ENCODE measurements at regions not wholly inside any gene's neighbourhood (a gene's known extent, or its start where the extent isn't known, plus 50 kb on each side); places are given as distances from the start of the nearest gene placed in this dataset.

DNA sequence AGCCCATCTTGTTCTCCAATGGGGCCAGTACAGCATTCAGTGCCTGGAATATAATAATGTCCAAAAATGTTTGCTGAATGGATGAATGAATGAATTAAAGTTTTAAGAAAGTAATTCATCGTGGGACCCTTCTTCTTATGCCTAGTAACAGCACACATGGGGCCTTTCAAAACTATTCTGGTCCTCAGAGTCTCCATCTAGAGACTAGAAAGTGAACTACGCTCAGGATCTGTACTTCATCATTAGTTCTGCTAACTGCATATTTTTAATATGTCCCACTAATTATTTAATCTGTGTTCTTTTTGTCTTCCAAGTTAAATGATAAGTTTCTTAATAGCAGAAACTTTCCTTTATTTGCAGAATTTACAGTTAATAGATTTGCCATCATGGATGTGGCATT is 172.5 kb downstream of the SMAD2 start:
- DNase-seq (ENCODE audit: low spot score) = no peak

GRCh38 chr18:47756364-47757016 is 174.0 kb downstream of the SMAD2 start:
- DNase-seq (ENCODE audit: low spot score) = peak; percentile 49

DNA sequence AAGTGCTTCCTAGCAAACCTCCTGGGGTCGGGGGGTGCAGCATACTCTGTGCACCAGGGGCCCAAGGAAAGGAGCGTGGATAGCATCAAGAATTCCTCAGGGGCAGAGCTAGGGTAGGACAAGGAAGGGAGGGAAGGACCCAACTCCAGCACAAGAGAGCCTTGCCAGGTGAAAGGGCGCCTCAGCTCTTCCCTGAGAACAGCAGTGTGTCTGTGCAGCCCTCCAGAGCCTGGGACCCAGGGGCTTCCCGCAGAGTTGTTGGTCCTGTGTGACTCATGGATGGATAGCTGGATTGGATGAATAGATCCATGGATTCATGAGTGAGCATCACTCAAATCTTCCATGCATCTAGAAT is 175.4 kb downstream of the SMAD2 start:
- DNase-seq (ENCODE audit: low spot score) = no peak

DNA sequence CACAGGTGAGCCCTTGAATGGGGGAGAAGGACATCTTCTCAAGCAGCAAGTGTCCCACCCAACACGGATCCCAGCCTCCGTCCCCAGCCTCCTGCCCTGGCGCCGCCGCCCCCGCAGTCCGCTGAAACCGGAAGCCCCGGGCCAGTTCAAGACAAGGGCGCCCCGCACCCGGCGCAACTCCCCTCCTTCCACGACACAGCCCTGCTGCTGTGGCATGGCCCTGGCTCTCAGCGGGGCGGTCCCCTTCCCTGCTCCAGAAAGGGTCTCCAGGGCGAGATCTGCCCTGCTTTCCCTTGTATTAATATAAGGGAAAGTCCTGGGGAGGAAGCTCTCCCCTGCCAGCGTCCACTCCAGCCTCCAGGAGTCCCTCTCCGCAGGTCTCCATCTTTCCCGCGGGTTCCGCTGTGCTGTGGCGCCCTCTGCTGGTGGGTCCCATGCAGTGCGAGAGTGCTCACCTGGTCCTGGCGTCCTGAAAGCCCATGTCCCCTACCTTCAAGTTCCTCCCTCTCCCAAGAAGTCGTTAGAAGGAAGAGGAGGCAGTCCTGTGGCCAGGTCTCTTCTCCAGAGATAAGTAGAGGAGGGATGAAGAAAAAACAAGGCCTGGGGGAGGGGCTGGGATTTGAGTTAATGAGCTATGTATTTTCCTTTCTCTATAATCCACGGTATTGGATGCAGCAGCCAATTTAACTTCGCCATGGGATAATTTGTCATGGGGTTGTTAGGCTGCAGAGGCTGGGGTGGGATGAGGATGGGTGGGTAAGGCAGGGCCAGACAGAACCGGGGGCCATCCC is 176.0 kb downstream of the SMAD2 start:
- peak; percentile 43 for DNase-seq (ENCODE audit: low spot score)

GRCh38 chr18:47752796-47753645 is 177.4 kb downstream of the SMAD2 start:
- DNase-seq (ENCODE audit: low spot score) = no peak

GRCh38 chr18:47750889-47751423 is 179.5 kb downstream of the SMAD2 start:
- no peak for DNase-seq (ENCODE audit: low spot score)

DNA sequence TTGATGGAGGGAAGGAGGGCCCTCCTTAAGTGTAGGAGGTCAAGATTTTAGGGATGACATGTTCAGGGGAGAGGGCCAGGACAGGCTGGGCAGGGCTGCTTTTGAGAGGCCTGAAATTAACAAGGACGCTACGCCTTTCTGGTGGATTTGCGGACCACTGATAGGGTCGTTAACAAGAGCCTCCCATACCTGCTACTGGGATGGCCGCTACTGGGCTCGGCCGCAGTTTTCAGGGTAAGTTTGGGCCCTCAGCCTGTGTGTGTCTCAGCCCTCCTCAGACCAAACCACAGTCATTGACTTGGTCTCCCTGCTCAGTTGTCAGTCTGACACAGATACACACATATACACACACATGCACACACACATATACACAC is 180.9 kb downstream of the SMAD2 start:
- no peak for DNase-seq (ENCODE audit: low spot score)

GRCh38 chr18:47748847-47749599 is 181.4 kb downstream of the SMAD2 start:
- DNase-seq (ENCODE audit: low spot score) = peak; percentile 57

DNA sequence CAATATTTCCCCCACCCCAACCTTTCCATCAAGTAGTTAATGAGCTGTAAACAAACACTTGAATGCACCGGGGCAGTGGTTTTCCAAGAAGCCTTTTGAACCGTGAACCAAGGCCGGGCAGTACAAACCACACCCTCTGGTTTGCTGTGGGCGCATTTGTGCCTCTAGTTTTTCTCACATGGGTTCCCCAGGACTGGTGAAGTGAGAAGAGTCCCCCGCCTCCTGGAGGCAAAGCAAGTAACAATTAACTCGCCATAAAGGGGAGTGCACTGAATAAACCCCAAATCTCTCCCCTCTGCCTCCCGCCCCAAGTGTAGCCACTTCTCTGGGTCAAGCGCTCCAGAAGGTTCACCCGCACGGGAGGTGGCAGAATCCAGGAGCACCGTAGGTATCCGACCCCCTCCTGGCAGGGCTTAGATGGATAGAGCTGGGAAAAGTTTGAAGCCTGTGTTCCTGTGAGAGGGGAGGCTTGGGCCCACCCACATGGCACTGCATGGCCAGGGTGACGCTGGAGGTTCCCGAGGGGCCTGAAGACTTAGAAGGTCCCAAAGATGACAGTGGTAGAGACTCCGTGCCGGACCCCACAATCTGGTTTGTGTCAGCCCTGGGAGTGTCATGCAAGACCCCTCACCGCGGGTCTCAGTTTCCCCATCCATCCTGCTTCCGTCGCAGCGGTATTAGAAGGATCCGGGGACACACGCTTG is 182.2 kb downstream of the SMAD2 start:
- DNase-seq (ENCODE audit: low spot score) = no peak

- DNase-seq (ENCODE audit: low spot score) = no peak
Measured at GRCh38 chr18:47747260-47747795, 183.1 kb downstream of the SMAD2 start.

DNA sequence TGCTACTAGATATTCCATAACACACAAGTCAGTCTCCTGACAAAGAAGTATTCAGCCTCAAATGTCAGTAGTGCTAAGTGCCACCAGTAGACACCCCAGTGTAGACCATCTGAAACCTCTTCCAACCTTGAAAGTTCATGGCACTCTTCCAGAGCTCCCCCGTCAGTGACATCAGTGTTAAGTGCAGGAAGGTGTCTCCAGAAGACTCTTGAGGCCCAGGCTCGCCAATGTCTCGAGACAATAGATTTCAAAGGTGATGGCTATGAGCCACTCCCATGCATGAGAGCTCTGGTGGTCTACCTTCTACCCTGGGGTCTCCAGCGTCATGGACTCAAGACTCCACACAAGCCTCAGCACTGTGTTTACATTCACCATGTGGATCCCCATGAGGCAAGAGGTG is 183.8 kb downstream of the SMAD2 start:
- no peak for DNase-seq (ENCODE audit: low spot score)

- no peak for DNase-seq (ENCODE audit: low spot score)
Measured at GRCh38 chr18:47745227-47745626, 185.2 kb downstream of the SMAD2 start.

GRCh38 chr18:47737956-47738355 is 192.5 kb downstream of the SMAD2 start:
- DNase-seq (ENCODE audit: low spot score) = no peak

DNA sequence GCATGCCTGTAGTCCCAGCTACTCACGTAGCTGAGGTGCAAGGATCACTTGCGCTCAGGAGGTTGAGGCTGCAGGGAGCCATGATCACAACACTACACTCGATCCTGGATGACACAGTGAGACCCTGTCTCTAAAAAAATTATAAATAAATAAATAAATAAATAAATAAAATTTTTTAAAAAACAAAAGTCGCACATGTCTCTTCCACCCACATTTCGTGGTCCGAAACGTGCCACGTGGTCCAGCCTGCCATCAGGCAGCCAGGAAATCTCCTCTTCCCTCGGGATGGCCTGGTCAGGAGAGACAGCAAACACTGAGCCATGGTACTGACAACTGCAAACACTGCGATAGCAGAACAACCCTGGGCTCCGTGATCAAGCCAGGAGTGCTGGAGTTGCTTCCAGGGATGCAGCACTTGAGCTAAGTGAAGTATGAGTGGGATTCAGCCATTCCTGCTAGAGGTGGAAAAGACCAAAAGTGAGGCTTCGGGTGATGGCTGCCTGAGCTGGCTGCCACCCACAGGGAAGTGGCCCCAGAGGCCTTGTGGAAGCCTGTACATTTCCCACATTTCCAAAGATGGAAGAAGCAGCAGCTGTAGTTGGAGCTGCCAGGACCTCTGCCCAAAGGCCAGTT is 193.1 kb downstream of the SMAD2 start:
- DNase-seq (ENCODE audit: low spot score) = no peak

- DNase-seq (ENCODE audit: low spot score) = no peak
Measured at GRCh38 chr18:47736376-47737140, 193.9 kb downstream of the SMAD2 start.

DNA sequence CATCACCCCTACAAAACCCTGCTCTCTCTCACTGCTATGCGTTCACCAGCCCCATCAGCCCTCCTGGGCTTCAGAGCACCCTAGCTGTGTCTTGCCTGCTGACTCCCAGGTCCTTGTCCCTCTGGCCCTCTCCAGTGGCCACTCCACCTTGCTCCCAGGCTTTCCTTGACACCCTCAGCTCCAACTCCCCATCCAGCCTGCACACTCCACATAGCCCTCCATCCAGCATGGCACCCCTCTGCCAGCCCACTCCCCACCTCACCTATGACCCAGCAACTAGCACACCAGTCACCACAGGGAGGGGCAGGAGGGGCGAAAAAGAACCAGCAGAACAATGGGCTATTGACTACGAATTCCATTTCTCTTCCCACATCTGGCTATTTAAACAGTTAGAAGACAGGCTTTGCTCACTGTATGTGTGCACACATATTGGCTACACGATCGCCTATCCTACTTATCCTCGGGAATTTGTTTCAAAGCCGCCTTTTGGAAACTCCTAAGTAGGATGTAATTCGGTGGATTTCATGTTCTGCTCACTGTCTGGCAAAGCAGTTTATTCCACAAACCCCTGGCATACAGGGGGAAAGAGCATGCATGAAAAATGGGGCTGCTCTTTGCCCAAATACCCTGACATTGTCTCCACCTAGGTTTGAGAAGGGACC is 195.3 kb downstream of the SMAD2 start:
- no peak for DNase-seq (ENCODE audit: low spot score)

GRCh38 chr18:47731276-47731675 is 199.2 kb downstream of the SMAD2 start:
- no peak for DNase-seq (ENCODE audit: low spot score)

- DNase-seq (ENCODE audit: low spot score) = peak; percentile 13
Measured at GRCh38 chr18:47730795-47731194, 199.7 kb downstream of the SMAD2 start.

GRCh38 chr18:47729356-47729755 is 201.1 kb downstream of the SMAD2 start:
- DNase-seq (ENCODE audit: low spot score) = no peak

All from H4 (cell line).